HEK293 (cell line): ENCODE measurements at regions not wholly inside any gene's neighbourhood (a gene's known extent, or its start where the extent isn't known, plus 50 kb on each side); places are given as distances from the start of the nearest gene placed in this dataset.

Experiments used
- CTCF ChIA-PET: fragments of 350-600 bp; formaldehyde crosslinking; extraction: SDS; loops from one replicate; lab custom pipeline; 2021; ENCODE audit warnings: antibody characterized with exemption; lab: Yijun Ruan, JAX
- POLR2A ChIA-PET: fragments of 300-600 bp; formaldehyde crosslinking; extraction: SDS; loops from one replicate; lab custom pipeline; 2020; ENCODE audit warnings: antibody characterized with exemption, inconsistent platforms; lab: Yijun Ruan, JAX
- H3K27ac ChIP-seq: fragments of 200-500 bp; sonication (Bioruptor generic); 2 replicates; pipeline ENCODE4 v1.5.1; 2014; ENCODE audit warnings: low read depth, low read length, control low read depth, inconsistent platforms; ENCODE audit errors: extremely low read depth
- H3K36me3 ChIP-seq, 2 experiments: fragments of 200-500 bp in 1 of 2; sonication (Bioruptor generic) in 1 of 2; 1 replicate in 1 of 2; 2 replicates in 1 of 2; pipeline ENCODE4 v1.5.1; 2014 to 2017; ENCODE audit warnings: inconsistent platforms in 2 of 2, low read length in 2 of 2; ENCODE audit not compliant: control insufficient read depth in 2 of 2, insufficient read depth in 1 of 2
- H3K4me1 ChIP-seq: fragments of 200-500 bp; sonication (Bioruptor generic); 2 replicates; pipeline ENCODE4 v1.5.1; 2014; ENCODE audit warnings: mild to moderate bottlenecking, low read length, inconsistent platforms; ENCODE audit not compliant: control insufficient read depth, insufficient read depth
- H3K4me3 ChIP-seq: 2 replicates; pipeline ENCODE4 v1.5.1; 2011; ENCODE audit warnings: low read depth, mild to moderate bottlenecking, control low read depth, low read length, moderate library complexity
- H3K9me3 ChIP-seq: fragments of 200-500 bp; sonication (Bioruptor generic); 2 replicates; pipeline ENCODE4 v1.5.1; 2014; ENCODE audit warnings: low read depth, low read length, inconsistent platforms; ENCODE audit not compliant: control insufficient read depth, insufficient read depth
- AEBP2 ChIP-seq: fragments of 450-650 bp; formaldehyde crosslinking; IDR thresholded peaks from 2 replicates; pipeline ENCODE4 v1.5.1; 2016; ENCODE audit warnings: missing biosample characterization, missing genetic modification characterization, borderline replicate concordance
- GLI4 ChIP-seq: fragments of 450-650 bp; formaldehyde crosslinking; IDR thresholded peaks from 2 replicates; pipeline ENCODE4 v1.5.1; 2016; ENCODE audit warnings: missing biosample characterization, missing genetic modification characterization
- HIC1 ChIP-seq: fragments of 450-650 bp; formaldehyde crosslinking; IDR thresholded peaks from 2 replicates; pipeline ENCODE4 v1.5.1; 2016; ENCODE audit warnings: missing biosample characterization, missing genetic modification characterization
- REPIN1 ChIP-seq: fragments of 450-650 bp; formaldehyde crosslinking; IDR thresholded peaks from 2 replicates; pipeline ENCODE4 v1.5.1; 2017; ENCODE audit warnings: missing biosample characterization, missing genetic modification characterization, low read depth
- REST ChIP-seq: fragments of 450-650 bp; formaldehyde crosslinking; IDR thresholded peaks from 2 replicates; pipeline ENCODE4 v1.5.1; 2016; ENCODE audit warnings: missing biosample characterization, missing genetic modification characterization
- SCRT1 ChIP-seq: fragments of 450-650 bp; formaldehyde crosslinking; IDR thresholded peaks from 2 replicates; pipeline ENCODE4 v1.5.1; 2016; ENCODE audit warnings: missing biosample characterization, missing genetic modification characterization, borderline replicate concordance
- ZBTB17 ChIP-seq: fragments of 450-650 bp; formaldehyde crosslinking; IDR thresholded peaks from 2 replicates; pipeline ENCODE4 v1.5.1; 2016; ENCODE audit warnings: missing biosample characterization, missing genetic modification characterization
- ZEB2 ChIP-seq: fragments of 450-650 bp; formaldehyde crosslinking; IDR thresholded peaks from 2 replicates; pipeline ENCODE4 v1.5.1; 2016; ENCODE audit warnings: missing biosample characterization, missing genetic modification characterization
- ZNF140 ChIP-seq: fragments of 450-650 bp; formaldehyde crosslinking; IDR thresholded peaks from 2 replicates; pipeline ENCODE4 v1.5.1; 2016; ENCODE audit warnings: missing biosample characterization, missing genetic modification characterization
- ZNF146 ChIP-seq: fragments of 450-650 bp; formaldehyde crosslinking; IDR thresholded peaks from 2 replicates; pipeline ENCODE4 v1.5.1; 2016; ENCODE audit warnings: missing biosample characterization, missing genetic modification characterization
- ZNF157 ChIP-seq: fragments of 450-650 bp; formaldehyde crosslinking; IDR thresholded peaks from 2 replicates; pipeline ENCODE4 v1.5.1; 2016; ENCODE audit warnings: missing biosample characterization, missing genetic modification characterization
- ZNF354C ChIP-seq: fragments of 450-650 bp; formaldehyde crosslinking; IDR thresholded peaks from 2 replicates; pipeline ENCODE4 v1.5.1; 2016; ENCODE audit warnings: missing biosample characterization, missing genetic modification characterization, low read depth, borderline replicate concordance
- ZNF48 ChIP-seq: fragments of 450-650 bp; formaldehyde crosslinking; IDR thresholded peaks from 2 replicates; pipeline ENCODE4 v1.5.1; 2016; ENCODE audit warnings: missing biosample characterization, missing genetic modification characterization
- ZNF521 ChIP-seq: fragments of 450-650 bp; formaldehyde crosslinking; IDR thresholded peaks from 2 replicates; pipeline ENCODE4 v1.5.1; 2017; ENCODE audit warnings: missing biosample characterization, mild to moderate bottlenecking, missing genetic modification characterization
- ZNF529 ChIP-seq: fragments of 450-650 bp; formaldehyde crosslinking; IDR thresholded peaks from 2 replicates; pipeline ENCODE4 v1.5.1; 2017; ENCODE audit warnings: missing genetic modification characterization, missing biosample characterization; ENCODE audit not compliant: insufficient replicate concordance
- ZNF558 ChIP-seq: fragments of 450-650 bp; formaldehyde crosslinking; IDR thresholded peaks from 2 replicates; pipeline ENCODE4 v1.5.1; 2016; ENCODE audit warnings: missing biosample characterization, missing genetic modification characterization
- ZNF76 ChIP-seq: fragments of 450-650 bp; formaldehyde crosslinking; IDR thresholded peaks from 2 replicates; pipeline ENCODE4; 2016; ENCODE audit warnings: low read depth, missing biosample characterization, missing genetic modification characterization, borderline replicate concordance
- ZNF768 ChIP-seq: fragments of 450-650 bp; formaldehyde crosslinking; IDR thresholded peaks from 2 replicates; pipeline ENCODE4 v1.5.1; 2018; ENCODE audit warnings: missing biosample characterization, mild to moderate bottlenecking, missing genetic modification characterization

- ChIA-PET CTCF (interaction anchor here (0.6 kb wide), 1 partner anchor 736 kb away, joined by 4 read pairs; no protein-coding TSS in a partner anchor), POLR2A (no interaction called here)
Observed at GRCh38 chr5:144548936-144549335, 378.3 kb downstream of the KCTD16 start.

GRCh38 chr5:144547098-144547499, 376.4 kb downstream of the KCTD16 start:
- Histone ChIP-seq H3K27ac (no peak overlapping the region), H3K9me3 (no peaks in the 10 kb centered on the region)
- TF ChIP-seq SCRT1 (tag by site-specific recombination): no peak
- TF ChIP-seq ZNF48 (tag by site-specific recombination): no peak
- TF ChIP-seq ZNF157: no peak
- no peak for TF ChIP-seq ZEB2 (tag by site-specific recombination)
- TF ChIP-seq ZNF529 (tag by site-specific recombination): no peak
- no peak for TF ChIP-seq AEBP2 (tag by site-specific recombination)
- TF ChIP-seq ZBTB17 (tag by site-specific recombination): no peak
- TF ChIP-seq ZNF76: no peak
- no peak for TF ChIP-seq ZNF521 (tag by site-specific recombination)
- TF ChIP-seq REPIN1: no peak
- no peak for TF ChIP-seq ZNF140 (tag by site-specific recombination)
- TF ChIP-seq, all 188 proteins: peak for 0
- Histone ChIP-seq H3K36me3 (no peaks in the 10 kb centered on the region), H3K4me1 (no peaks in the 10 kb centered on the region), H3K4me3 (no peak overlapping the region)
- CTCF ChIA-PET: interaction anchor here (2.3 kb wide), 1 partner anchor 80 kb away, joined by 4 read pairs; no protein-coding TSS in a partner anchor
- POLR2A ChIA-PET: no interaction called here

More at GRCh38 chr5:144548936-144549335, 378.3 kb downstream of the KCTD16 start:
- Histone ChIP-seq H3K4me3 (no peak overlapping the region), H3K9me3 (no peaks in the 10 kb centered on the region), H3K4me1 (no peaks in the 10 kb centered on the region), H3K36me3 (no peaks in the 10 kb centered on the region), H3K27ac (no peak overlapping the region)
- TF ChIP-seq HIC1 (tag by site-specific recombination): no peak
- no peak for TF ChIP-seq REST (tag by site-specific recombination)
- no peak for TF ChIP-seq ZNF768 (tag by site-specific recombination)
- TF ChIP-seq ZNF354C (tag by site-specific recombination): no peak
- TF ChIP-seq ZNF146 (tag by site-specific recombination): no peak
- TF ChIP-seq GLI4 (tag by site-specific recombination): no peak
- TF ChIP-seq ZNF558 (tag by site-specific recombination): no peak
